ENCODE measurements at regions not wholly inside any gene's neighbourhood (a gene's known extent, or its start where the extent isn't known, plus 50 kb on each side); places are given as distances from the start of the nearest gene placed in this dataset.

DNA sequence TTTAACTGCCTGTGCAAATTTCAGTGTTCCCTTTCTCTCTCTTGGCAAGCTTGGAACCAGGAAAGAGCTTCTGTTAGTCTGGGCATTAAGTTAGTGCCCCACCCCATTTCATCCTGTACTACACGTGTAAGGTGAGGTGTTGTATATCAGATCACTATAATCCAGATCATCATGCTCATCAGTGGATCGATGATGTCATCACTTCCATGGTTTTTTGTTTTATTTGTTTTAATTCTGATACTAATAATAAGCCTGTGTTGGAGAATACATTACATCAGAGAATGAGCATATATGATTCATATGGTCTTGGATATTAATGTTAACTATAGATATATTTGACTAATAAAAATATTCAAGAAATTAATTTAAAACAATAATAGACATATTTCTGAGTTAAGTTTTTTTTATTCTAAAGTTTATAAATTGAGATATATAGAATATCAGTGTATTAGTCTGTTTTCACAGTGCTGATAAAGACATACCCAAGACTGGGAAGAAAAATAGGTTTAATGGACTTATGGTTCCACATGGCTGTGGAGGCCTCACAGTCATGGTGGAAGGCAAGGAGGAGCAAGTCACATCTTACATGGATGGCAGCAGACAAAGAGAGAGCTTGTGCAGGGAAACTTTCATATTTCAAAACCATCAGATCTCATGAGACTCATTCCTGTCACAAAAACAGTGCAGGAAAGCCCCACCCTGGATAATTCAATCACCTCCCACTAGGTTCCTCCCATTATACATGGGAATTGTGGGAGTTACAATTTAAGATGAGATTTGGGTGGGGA, 588.3 kb upstream of the B3GALT2 start:
- no peak for ATAC-seq (replicated peaks; ENCODE audit: extremely low read depth, poor library complexity, severe bottlenecking)
- Mint-ChIP-seq H3K4me1 (peaks cover 5% of the 10 kb centered on the region), H3K36me3 (ENCODE audit: insufficient read depth) (no peaks in the 10 kb centered on the region), H3K27me3 (no peaks in the 10 kb centered on the region), H3K4me3 (no peak overlapping the region), H3K27ac (ENCODE audit: low read depth) (no peak overlapping the region), H3K9me3 (peaks cover 5% of the 10 kb centered on the region)
- no peak for DNase-seq (ENCODE audit: low spot score in 2 of 2)

DNA sequence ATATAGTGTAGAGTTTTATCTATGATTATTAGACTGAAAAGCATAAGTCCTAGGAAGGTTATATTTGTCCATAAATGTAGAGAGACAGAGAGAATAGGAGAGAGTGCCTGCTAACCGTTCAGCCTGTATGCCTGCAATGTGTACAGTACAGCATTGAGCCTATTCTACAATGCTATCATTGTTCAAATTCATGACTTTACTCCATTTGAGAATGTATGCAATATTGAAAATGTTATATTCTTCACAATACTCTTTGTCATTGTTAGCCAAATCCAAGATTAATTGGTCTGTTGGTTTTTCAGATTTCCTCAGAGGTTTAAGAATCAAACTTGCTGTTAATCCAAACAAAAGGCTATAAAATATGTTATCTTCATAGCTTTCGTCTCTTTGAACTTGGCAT, 585.2 kb upstream of the B3GALT2 start:
- DNase-seq (ENCODE audit: low spot score in 2 of 2) (no peak), ATAC-seq (replicated peaks; ENCODE audit: extremely low read depth, poor library complexity, severe bottlenecking) (no peak)
- H3K27me3 Mint-ChIP-seq: no peaks in the 10 kb centered on the region
- no peaks in the 10 kb centered on the region for H3K36me3 Mint-ChIP-seq (ENCODE audit: insufficient read depth)
- H3K9me3 Mint-ChIP-seq: peaks cover 5% of the 10 kb centered on the region
- no peak overlapping the region for H3K27ac Mint-ChIP-seq (ENCODE audit: low read depth)
- H3K4me1 Mint-ChIP-seq: peaks cover 5% of the 10 kb centered on the region
- no peak overlapping the region for H3K4me3 Mint-ChIP-seq

DNA sequence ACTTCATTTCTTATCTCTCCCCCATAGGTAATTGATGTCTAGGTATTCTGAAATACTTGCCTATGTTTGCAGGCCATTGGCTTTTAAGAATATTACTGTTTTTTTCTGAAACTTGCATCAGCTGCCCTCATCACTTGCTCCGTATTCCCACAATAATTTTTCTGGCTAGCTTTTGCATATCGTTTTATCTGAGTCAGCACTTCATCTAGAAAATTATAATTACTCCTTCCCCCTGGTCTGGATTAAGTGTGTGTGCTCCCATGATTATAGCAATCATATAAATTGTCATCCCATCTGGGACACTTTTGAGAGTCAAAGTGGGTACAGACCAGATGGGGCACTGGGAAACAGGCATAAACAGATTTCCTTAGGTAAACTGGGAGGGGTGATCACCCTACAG, 583.2 kb upstream of the B3GALT2 start:
- H3K27ac Mint-ChIP-seq (ENCODE audit: low read depth): no peak overlapping the region
- no peaks in the 10 kb centered on the region for H3K27me3 Mint-ChIP-seq
- no peak for ATAC-seq (replicated peaks; ENCODE audit: extremely low read depth, poor library complexity, severe bottlenecking)
- no peak for DNase-seq (ENCODE audit: low spot score in 2 of 2)
- H3K4me3 Mint-ChIP-seq: no peak overlapping the region
- H3K9me3 Mint-ChIP-seq: peaks cover under 1% of the 10 kb centered on the region
- H3K36me3 Mint-ChIP-seq (ENCODE audit: insufficient read depth): no peaks in the 10 kb centered on the region
- H3K4me1 Mint-ChIP-seq: peaks cover 5% of the 10 kb centered on the region

DNA sequence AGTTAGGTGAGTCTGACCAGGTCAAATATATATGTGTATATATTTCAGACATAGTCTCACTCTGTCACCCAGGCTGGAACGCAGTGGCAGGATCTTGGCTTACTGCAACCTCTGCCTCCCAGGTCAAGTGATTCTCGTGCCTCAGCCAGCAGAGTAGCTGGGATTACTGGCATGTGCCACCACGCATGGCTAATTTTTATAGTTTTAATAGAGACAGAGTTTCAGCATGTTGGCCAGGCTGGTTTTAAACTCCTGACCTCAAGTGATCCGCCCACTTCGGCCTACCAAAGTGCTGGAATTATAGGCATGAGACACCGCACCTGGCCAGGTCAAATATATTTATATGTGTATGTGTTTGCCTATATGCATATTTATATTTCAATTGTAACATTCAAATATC, 581.5 kb upstream of the B3GALT2 start:
- Mint-ChIP-seq H3K4me3 (no peak overlapping the region), H3K27ac (ENCODE audit: low read depth) (no peak overlapping the region), H3K27me3 (no peaks in the 10 kb centered on the region), H3K36me3 (ENCODE audit: insufficient read depth) (no peaks in the 10 kb centered on the region), H3K4me1 (no peaks in the 10 kb centered on the region), H3K9me3 (no peaks in the 10 kb centered on the region)
- DNase-seq (ENCODE audit: low spot score in 2 of 2) (no peak), ATAC-seq (replicated peaks; ENCODE audit: extremely low read depth, poor library complexity, severe bottlenecking) (no peak)

DNA sequence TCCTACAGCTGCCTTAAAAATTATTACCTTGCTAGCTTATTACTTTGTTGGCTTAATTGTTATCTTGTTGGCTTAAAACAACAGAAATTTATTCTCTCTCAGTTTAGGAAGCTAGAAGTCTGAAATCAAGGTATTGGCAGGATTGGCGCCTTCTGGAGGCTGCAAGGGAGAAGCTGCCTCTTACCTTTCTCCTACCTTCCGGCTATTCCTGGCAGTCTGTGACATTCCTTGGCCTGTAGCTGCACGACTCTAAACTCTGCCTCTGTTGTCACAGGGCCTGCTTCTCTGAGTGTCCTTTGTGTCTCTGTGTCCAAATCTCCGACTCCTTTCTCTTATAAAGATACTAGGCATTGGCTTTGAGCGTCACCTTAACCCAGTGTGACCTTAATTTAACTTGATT, 579.9 kb upstream of the B3GALT2 start:
- Mint-ChIP-seq H3K9me3 (no peaks in the 10 kb centered on the region), H3K27ac (ENCODE audit: low read depth) (no peak overlapping the region), H3K27me3 (no peaks in the 10 kb centered on the region), H3K36me3 (ENCODE audit: insufficient read depth) (no peaks in the 10 kb centered on the region), H3K4me1 (no peaks in the 10 kb centered on the region), H3K4me3 (no peak overlapping the region)
- ATAC-seq (replicated peaks; ENCODE audit: extremely low read depth, poor library complexity, severe bottlenecking) (no peak), DNase-seq (ENCODE audit: low spot score in 2 of 2) (no peak)

DNA sequence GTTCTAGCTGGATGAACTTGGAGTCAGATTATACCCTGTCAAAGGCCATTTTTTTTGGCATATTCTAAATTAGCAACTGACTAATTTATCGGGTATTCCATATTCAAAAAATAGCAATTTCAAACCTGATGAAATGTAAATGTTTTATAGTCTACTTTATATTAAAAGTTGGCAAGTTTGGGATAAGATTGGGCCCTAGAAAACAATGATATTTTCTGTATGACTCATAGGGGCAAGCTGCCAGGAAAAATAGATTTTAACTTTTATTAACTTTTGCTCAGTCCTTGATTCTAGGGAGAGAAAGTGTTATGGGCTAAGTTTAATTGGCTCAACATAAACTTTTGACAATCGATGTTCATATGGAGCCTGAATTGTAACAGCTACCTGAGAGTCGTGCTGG, 576.9 kb upstream of the B3GALT2 start:
- Mint-ChIP-seq H3K9me3 (no peaks in the 10 kb centered on the region), H3K4me3 (no peak overlapping the region), H3K36me3 (ENCODE audit: insufficient read depth) (no peaks in the 10 kb centered on the region), H3K4me1 (no peaks in the 10 kb centered on the region), H3K27ac (ENCODE audit: low read depth) (no peak overlapping the region), H3K27me3 (no peaks in the 10 kb centered on the region)
- ATAC-seq (replicated peaks; ENCODE audit: extremely low read depth, poor library complexity, severe bottlenecking) (no peak), DNase-seq (ENCODE audit: low spot score in 2 of 2) (no peak)

DNA sequence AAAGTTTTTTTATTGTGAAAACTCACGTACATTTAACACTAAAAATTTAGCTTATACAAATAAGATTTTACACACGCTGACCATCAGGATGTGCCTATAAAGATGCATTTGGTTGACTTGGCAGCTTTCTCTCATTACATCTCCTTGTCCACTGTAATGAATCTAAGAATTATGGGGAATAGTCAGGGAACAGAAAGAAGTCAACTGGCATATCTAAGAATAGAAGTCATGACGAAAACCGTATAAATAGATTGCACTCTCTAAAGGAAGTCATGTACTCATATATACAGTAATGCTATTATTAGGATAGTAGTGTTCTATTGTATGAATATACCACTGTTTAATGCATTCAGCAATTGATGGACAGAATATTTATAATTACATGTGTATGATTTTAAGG, 575.8 kb upstream of the B3GALT2 start:
- Mint-ChIP-seq H3K4me3 (no peak overlapping the region), H3K9me3 (no peaks in the 10 kb centered on the region), H3K36me3 (ENCODE audit: insufficient read depth) (no peaks in the 10 kb centered on the region), H3K27ac (ENCODE audit: low read depth) (no peak overlapping the region), H3K4me1 (no peaks in the 10 kb centered on the region), H3K27me3 (no peaks in the 10 kb centered on the region)
- no peak for DNase-seq (ENCODE audit: low spot score in 2 of 2)
- ATAC-seq (replicated peaks; ENCODE audit: extremely low read depth, poor library complexity, severe bottlenecking): no peak

DNA sequence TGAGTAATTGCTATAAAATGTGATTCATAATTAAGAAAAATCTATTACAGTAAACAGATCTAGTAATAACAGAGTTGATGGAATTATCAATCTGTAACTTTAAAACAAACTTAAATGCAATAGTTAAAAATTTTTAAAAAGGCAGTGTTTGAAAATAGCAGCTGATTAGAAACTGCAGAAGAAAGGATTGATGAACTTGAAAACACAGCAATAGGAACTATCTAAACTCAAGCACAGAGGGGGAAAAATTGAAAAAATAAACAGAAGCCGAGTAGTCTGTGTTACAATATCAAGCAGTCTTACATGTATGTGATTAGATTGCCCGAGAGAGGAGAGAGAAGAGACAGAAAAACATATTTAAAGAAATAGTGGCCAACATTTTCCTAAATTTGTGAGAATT, 569.0 kb upstream of the B3GALT2 start:
- ATAC-seq (replicated peaks; ENCODE audit: extremely low read depth, poor library complexity, severe bottlenecking) (no peak), DNase-seq (ENCODE audit: low spot score in 2 of 2) (no peak)
- no peaks in the 10 kb centered on the region for H3K4me1 Mint-ChIP-seq
- no peaks in the 10 kb centered on the region for H3K27me3 Mint-ChIP-seq
- no peak overlapping the region for H3K27ac Mint-ChIP-seq (ENCODE audit: low read depth)
- H3K9me3 Mint-ChIP-seq: no peaks in the 10 kb centered on the region
- H3K4me3 Mint-ChIP-seq: no peak overlapping the region
- H3K36me3 Mint-ChIP-seq (ENCODE audit: insufficient read depth): no peaks in the 10 kb centered on the region

DNA sequence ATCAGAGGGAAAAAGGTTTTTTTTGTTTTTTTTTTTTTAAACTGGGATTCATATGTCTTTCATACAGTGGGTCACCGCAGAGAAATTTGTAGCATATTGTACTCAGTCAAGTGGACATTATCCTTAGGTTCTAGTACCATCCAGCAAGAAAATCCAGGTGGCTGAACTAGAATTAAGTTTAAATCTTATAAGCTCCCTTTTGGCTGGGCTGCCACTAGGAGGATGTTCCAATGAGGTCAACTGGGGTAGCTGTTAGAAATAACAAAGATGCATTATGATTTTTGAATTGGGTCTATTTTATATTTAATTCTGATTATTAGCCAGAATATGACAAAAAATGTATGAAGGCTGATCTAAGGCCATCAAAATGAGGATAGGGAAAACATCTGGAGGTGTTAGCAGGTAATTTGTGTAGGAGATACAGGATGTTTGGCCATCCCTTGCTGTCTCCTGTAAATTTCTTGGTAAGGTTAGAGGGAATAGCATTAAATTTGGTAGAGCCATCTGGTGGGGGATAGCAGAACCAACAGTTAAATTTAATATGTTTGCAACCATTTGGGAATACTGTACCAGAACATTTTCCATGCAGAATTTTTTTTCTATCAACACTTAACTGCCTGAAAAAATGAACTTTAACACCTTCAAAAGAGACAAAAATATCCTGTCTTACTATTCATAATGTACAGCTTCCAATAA, 568.5 kb upstream of the B3GALT2 start:
- H3K4me1 Mint-ChIP-seq: no peaks in the 10 kb centered on the region
- no peak for ATAC-seq (replicated peaks; ENCODE audit: extremely low read depth, poor library complexity, severe bottlenecking)
- no peak overlapping the region for H3K4me3 Mint-ChIP-seq
- H3K9me3 Mint-ChIP-seq: no peaks in the 10 kb centered on the region
- no peaks in the 10 kb centered on the region for H3K27me3 Mint-ChIP-seq
- H3K27ac Mint-ChIP-seq (ENCODE audit: low read depth): no peak overlapping the region
- H3K36me3 Mint-ChIP-seq (ENCODE audit: insufficient read depth): no peaks in the 10 kb centered on the region
- no peak for DNase-seq (ENCODE audit: low spot score in 2 of 2)

DNA sequence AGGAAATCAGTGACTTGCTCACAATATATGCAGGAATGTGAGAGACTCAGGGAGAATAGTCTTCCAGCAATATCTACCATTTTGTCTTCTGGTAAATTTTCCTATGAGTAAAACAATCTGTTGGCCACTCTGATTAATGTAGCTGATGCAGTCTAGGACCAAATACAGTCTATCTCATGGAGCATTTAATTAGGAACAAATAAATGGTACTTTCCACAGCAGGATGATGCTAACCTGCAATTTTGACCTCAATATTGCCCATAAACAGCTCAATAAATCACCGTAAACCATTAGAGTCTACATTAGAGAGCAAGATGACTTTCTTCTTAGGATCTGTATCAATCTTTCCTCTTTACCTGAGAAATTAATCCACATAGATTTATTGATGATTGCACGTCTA, 567.7 kb upstream of the B3GALT2 start:
- H3K27me3 Mint-ChIP-seq: peaks cover 4% of the 10 kb centered on the region
- ATAC-seq (replicated peaks; ENCODE audit: extremely low read depth, poor library complexity, severe bottlenecking) (no peak), DNase-seq (ENCODE audit: low spot score in 2 of 2) (no peak)
- H3K4me1 Mint-ChIP-seq: no peaks in the 10 kb centered on the region
- no peaks in the 10 kb centered on the region for H3K9me3 Mint-ChIP-seq
- H3K36me3 Mint-ChIP-seq (ENCODE audit: insufficient read depth): no peaks in the 10 kb centered on the region
- H3K27ac Mint-ChIP-seq (ENCODE audit: low read depth): no peak overlapping the region
- no peak overlapping the region for H3K4me3 Mint-ChIP-seq

DNA sequence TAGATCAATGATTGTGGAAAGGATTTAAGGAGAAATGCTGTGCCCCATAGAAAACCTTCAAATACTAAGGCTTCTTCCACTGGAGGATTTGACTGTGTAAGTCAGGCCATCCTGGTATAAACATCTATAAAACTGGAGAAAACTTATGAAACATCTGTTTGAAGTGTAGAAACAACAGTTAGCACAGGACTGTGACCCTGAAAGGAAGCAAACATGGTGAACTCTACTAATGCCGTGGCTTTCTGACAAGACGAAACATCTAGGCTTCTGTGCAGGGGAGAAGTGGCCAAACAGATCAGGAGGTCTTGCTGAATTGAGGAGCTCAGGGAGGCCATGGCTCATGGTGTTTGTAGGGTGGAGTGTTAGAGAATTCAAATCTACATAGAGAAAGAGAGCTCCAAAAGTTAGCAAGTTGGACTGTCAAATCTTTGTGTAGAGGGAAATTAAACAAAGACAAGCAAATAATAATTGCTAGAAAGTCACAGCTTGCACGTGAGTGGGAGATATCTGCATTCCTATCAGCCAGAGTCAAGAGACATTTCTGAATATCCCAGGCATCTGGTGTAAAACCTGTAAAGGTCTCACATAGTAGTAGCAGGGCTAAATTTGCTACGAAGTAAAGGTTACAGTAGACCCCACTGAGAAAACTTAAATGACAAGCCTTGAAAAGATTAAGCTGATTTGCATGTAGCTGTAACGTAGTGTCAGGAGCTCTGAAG, 566.8 kb upstream of the B3GALT2 start:
- H3K27me3 Mint-ChIP-seq: peaks cover 10% of the 10 kb centered on the region
- ATAC-seq (replicated peaks; ENCODE audit: extremely low read depth, poor library complexity, severe bottlenecking) (no peak), DNase-seq (ENCODE audit: low spot score in 2 of 2) (no peak)
- no peaks in the 10 kb centered on the region for H3K36me3 Mint-ChIP-seq (ENCODE audit: insufficient read depth)
- H3K9me3 Mint-ChIP-seq: no peaks in the 10 kb centered on the region
- H3K4me3 Mint-ChIP-seq: no peak overlapping the region
- H3K4me1 Mint-ChIP-seq: no peaks in the 10 kb centered on the region
- no peak overlapping the region for H3K27ac Mint-ChIP-seq (ENCODE audit: low read depth)

DNA sequence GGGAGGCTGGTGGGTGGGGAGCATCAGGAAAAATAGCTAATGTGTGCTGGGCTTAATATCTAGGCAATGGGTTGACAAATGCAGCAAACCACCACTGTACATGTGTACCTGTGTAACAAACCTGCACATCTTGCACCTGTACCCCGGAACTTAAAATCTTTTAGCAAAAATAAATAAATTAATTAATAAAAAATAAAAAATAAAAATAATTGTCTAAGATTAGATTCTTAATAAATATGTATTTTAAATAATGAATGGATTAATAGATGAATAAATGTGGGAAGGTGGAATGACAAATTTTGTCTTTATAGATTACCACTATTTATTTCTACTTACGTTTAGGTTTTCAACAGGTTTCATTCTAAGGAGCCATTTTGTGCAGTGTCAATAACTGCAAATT, 563.5 kb upstream of the B3GALT2 start:
- ATAC-seq (replicated peaks; ENCODE audit: extremely low read depth, poor library complexity, severe bottlenecking) (no peak), DNase-seq (ENCODE audit: low spot score in 2 of 2) (no peak)
- Mint-ChIP-seq H3K4me1 (no peaks in the 10 kb centered on the region), H3K27ac (ENCODE audit: low read depth) (no peak overlapping the region), H3K4me3 (no peak overlapping the region), H3K9me3 (no peaks in the 10 kb centered on the region), H3K27me3 (peaks cover 10% of the 10 kb centered on the region), H3K36me3 (ENCODE audit: insufficient read depth) (no peaks in the 10 kb centered on the region)

DNA sequence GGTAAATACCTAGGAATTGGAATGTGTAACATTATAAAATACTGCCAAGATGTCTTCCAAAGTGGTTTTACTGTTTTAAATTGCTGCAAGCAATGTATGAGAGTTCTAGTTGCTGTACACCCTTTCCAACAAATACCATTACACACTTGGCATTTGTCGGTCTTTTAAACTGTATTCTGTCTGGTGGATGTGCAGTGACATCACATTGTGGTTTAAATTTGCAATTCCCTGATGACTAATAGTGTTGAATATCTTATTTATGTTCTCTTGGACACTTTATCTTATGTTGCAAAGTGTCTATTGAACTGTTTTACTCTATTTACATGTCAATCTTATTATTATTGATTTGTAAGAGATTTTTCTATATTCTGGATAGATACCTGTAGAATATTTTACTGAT, 561.2 kb upstream of the B3GALT2 start:
- H3K4me1 Mint-ChIP-seq: no peaks in the 10 kb centered on the region
- no peaks in the 10 kb centered on the region for H3K9me3 Mint-ChIP-seq
- ATAC-seq (replicated peaks; ENCODE audit: extremely low read depth, poor library complexity, severe bottlenecking): no peak
- H3K27me3 Mint-ChIP-seq: peaks cover 10% of the 10 kb centered on the region
- DNase-seq (ENCODE audit: low spot score in 2 of 2): no peak
- H3K36me3 Mint-ChIP-seq (ENCODE audit: insufficient read depth): no peaks in the 10 kb centered on the region
- no peak overlapping the region for H3K4me3 Mint-ChIP-seq
- no peak overlapping the region for H3K27ac Mint-ChIP-seq (ENCODE audit: low read depth)
